ENCODE measurements at regions not wholly inside any gene's neighbourhood (a gene's known extent, or its start where the extent isn't known, plus 50 kb on each side); places are given as distances from the start of the nearest gene placed in this dataset.

DNA sequence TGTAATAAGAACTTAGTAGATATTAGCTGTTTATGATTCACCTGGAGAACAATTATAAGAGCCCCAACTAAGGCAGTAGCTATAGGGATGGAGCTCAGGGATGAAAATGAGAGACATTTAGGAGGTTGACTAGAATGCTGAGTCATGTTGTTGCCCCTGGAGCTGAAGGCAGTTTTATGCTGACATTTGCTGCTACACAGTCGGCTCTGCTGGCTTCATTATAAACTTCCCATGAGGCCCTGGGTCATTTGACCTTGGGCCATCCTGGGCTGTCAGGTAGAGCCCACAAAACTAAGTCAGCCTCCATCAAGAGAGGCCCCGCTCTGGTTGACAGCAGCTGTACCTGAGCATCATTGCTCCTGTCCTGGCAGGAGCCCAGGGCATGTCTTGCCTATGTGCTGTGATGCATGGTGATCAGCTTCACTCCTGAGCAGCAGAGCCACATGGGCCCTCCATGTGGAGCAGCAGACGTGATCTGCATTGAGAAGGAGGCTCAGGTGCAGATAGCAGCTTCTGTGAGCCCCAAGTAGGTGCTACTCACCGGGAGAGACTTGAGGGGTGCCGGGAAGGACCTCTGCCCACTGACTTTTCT, 112.4 kb downstream of the TBX19 start:
- no peak overlapping the region for H2BK20ac ChIP-seq (ENCODE audit: low read length)
- H3K79me2 ChIP-seq (ENCODE audit: control insufficient read depth in 1 of 2, insufficient read depth in 2 of 2, low read length in 2 of 2), result no peaks in the 10 kb centered on the region
- no peak overlapping the region for H2AK5ac ChIP-seq (ENCODE audit: low read depth, low read length)
- H3K4me3 ChIP-seq (ENCODE audit: extremely low read depth in 1 of 4, insufficient read depth in 2 of 4, low read depth in 3 of 4, low read length in 4 of 4), result no peak overlapping the region
- no peaks in the 10 kb centered on the region for H3K36me3 ChIP-seq (ENCODE audit: control insufficient read depth in 2 of 4, insufficient read depth in 4 of 4, low read length in 3 of 4)
- peaks cover 0 to 7% (median 5%) of the 10 kb centered on the region in 4 experiments; a peak in 4 of 7 replicates for H3K4me1 ChIP-seq (replicated peaks in 1 of 4; ENCODE audit: control insufficient read depth in 3 of 4, insufficient read depth in 4 of 4, low read length in 3 of 4)
- H3K56ac ChIP-seq (replicated peaks; ENCODE audit: insufficient read length, low read depth, low read length), result no peak overlapping the region
- H3K23me2 ChIP-seq (ENCODE audit: low read depth, low read length), result no peaks in the 10 kb centered on the region; the same call in 1 of the 2 replicates
- no peak overlapping the region for H2BK5ac ChIP-seq (ENCODE audit: low read depth, low read length)
- no peak overlapping the region for H2BK12ac ChIP-seq (ENCODE audit: low read depth, low read length)
- peaks cover 0 to 1% (median 0%) of the 10 kb centered on the region in 4 experiments; a peak in 1 of 7 replicates for H3K27me3 ChIP-seq (replicated peaks in 1 of 4; ENCODE audit: control insufficient read depth in 3 of 4, extremely low read depth in 1 of 4, insufficient read depth in 3 of 4, low read length in 3 of 4)
- H2AFZ ChIP-seq (ENCODE audit: low read length), result no peak overlapping the region
- H3K9me3 ChIP-seq (ENCODE audit: insufficient read depth in 2 of 2, low read depth in 1 of 2, low read length in 1 of 2), result no peaks in the 10 kb centered on the region
- ChIA-PET POLR2A (ENCODE audit: partially characterized antibody) (no interaction called here), CTCF (ENCODE audit: partially characterized antibody) (interaction anchor here (1.4 to 1.9 kb wide), 3 partner anchors 19 to 158 kb away, joined by 4 to 9 read pairs (median 6); no protein-coding TSS in a partner anchor)
- no peak overlapping the region for H3K4ac ChIP-seq (replicated peaks; ENCODE audit: insufficient read length, low read depth, low read length)
- H2BK15ac ChIP-seq (ENCODE audit: low read length), result no peak overlapping the region
- no peak overlapping the region for H4K91ac ChIP-seq (replicated peaks; ENCODE audit: insufficient read length, low read length)
- no peak for FAIRE-seq
- no peaks in the 10 kb centered on the region; the same call in 1 of the 2 replicates for H3K79me1 ChIP-seq (ENCODE audit: low read depth, low read length)
- H3K9ac ChIP-seq (replicated peaks in 1 of 4; ENCODE audit: extremely low read depth in 1 of 4, low read depth in 3 of 4, low read length in 3 of 4), result no peak overlapping the region
- no peak overlapping the region for H3K27ac ChIP-seq (ENCODE audit: low read depth, low read length)
- H2BK120ac ChIP-seq (replicated peaks; ENCODE audit: low read depth, low read length), result no peak overlapping the region
- peak overlapping the region; percentile 1 for H3K18ac ChIP-seq (ENCODE audit: extremely low read depth, low read length)
- H4K8ac ChIP-seq (ENCODE audit: extremely low read depth, insufficient read depth, low read length), result no peak overlapping the region; the same call in 1 of the 2 replicates
- H3K23ac ChIP-seq (ENCODE audit: insufficient read length), result no peak overlapping the region
- TF ChIP-seq BACH1 (IDR thresholded peaks at IDR 0.05; ENCODE audit: low read length) (peak; percentile 74), TCF12 (IDR thresholded peaks at IDR 0.05; ENCODE audit: low read depth, low read length) (no peak), CTBP2 (IDR thresholded peaks at IDR 0.05; ENCODE audit: borderline replicate concordance, insufficient read depth, insufficient read length, low read length) (no peak), MAFK (IDR thresholded peaks at IDR 0.05; ENCODE audit: low read depth, low read length) (peak; percentile 58; the same call in 1 of the 2 replicates), BCL11A (IDR thresholded peaks at IDR 0.05; ENCODE audit: low read depth in 2 of 2, low read length in 2 of 2) (no peak)
- H3K14ac ChIP-seq (ENCODE audit: insufficient read length), result no peak overlapping the region
- WGBS, 2 experiments (ENCODE audit: extremely low coverage in 1 of 2, insufficient coverage in 1 of 2, insufficient read length in 1 of 2, insufficient replicate concordance in 2 of 2, low coverage in 1 of 2, low lambda C conversion rate in 2 of 2, missing lambda C conversion rate in 1 of 2), result 81% methylated on average over 5 of the region's 5 CpGs; no CpG with 5 or more reads in 1 of the 2 experiments
- no peaks in the 10 kb centered on the region for H4K20me1 ChIP-seq (replicated peaks in 1 of 2; ENCODE audit: control insufficient read depth in 1 of 2, insufficient read depth in 2 of 2, low read length in 2 of 2)
- no peak overlapping the region for H3K4me2 ChIP-seq (ENCODE audit: insufficient read depth in 1 of 2, low read depth in 2 of 2, low read length in 2 of 2)
- peak in 1 of 2 experiments; percentile 28 for DNase-seq (ENCODE audit: low read depth in 1 of 2, low spot score in 2 of 2)
- no peak overlapping the region for H4K5ac ChIP-seq (ENCODE audit: insufficient read length, low read depth, low read length)

Measured in H1 (cell line).